HCT116 (cell line): ENCODE measurements at regions not wholly inside any gene's neighbourhood (a gene's known extent, or its start where the extent isn't known, plus 50 kb on each side); places are given as distances from the start of the nearest gene placed in this dataset.
"Not testable (repeated sequence)": the region's sequence is repeated elsewhere in the genome, so short reads cannot be mapped to it uniquely, and the experiment has no call there.

Experiments
- ATAC-seq: fragments of 200-7000 bp; cut with Tn5 transposase; 2 replicates; pipeline ENCODE4 v1.9.1; 2020; ENCODE audit warnings: mild to moderate bottlenecking, moderate library complexity
- BruUV-seq: library from RNA; stranded (reverse); fragments of 400-500 nt; replicated peaks from 2 replicates; lab custom pipeline; 2021; lab: Mats Ljungman, UMichigan
- CTCF ChIA-PET: fragments of 300-600 bp; sonication (Branson Sonifier 250); formaldehyde crosslinking; loops from one replicate; lab custom pipeline; 2021; ENCODE audit warnings: antibody characterized with exemption; lab: Charles Lee
- POLR2A ChIA-PET: fragments of 300-600, 350-600 bp; sonication (Branson Sonifier 250); formaldehyde crosslinking; loops from one replicate; lab custom pipeline; 2021; ENCODE audit warnings: antibody characterized with exemption; lab: Charles Lee
- RAD21 ChIA-PET, 2 experiments: fragments of 300-600 bp; sonication (Branson Sonifier 250); formaldehyde crosslinking; loops; one replicate each; lab custom pipeline; 2023; ENCODE audit warnings: low total read pairs in 2 of 2; ENCODE audit not compliant: uncharacterized antibody in 2 of 2, unreplicated experiment in 2 of 2, low non-redundant PET in 1 of 2; lab: Charles Lee
- DNase-seq: peaks from one replicate; pipeline ENCODE4 v3.0.0-alpha.2; 2010; ENCODE audit warnings: low read depth, low spot score
- H2AFZ ChIP-seq: fragments of 200-600 bp; shearing (Covaris generic), sonication (generic); 2 replicates; pipeline ENCODE4 v1.6.1; 2017; ENCODE audit warnings: low read depth, mixed run types, mixed read lengths, antibody characterized with exemption, low read length; ENCODE audit not compliant: poor library complexity, severe bottlenecking
- H3K27ac ChIP-seq: 2 replicates; pipeline ENCODE4 v1.5.1; 2012; ENCODE audit warnings: low read depth, low read length
- H3K27me3 ChIP-seq: fragments of 200-600 bp; sonication (generic); 2 replicates; pipeline ENCODE4 v1.6.1; 2016; ENCODE audit warnings: mixed run types, low read length, mixed read lengths; ENCODE audit not compliant: insufficient read depth
- H3K36me3 ChIP-seq, 2 experiments: fragments of 200-500 bp in 1 of 2; fragments of 200-600 bp in 1 of 2; sonication (Bioruptor generic) in 1 of 2; sonication (generic) in 1 of 2; 2 replicates each; pipeline versions ENCODE4 v1.5.1 to v1.6.1; 2014 to 2016; ENCODE audit warnings: low read length in 2 of 2, inconsistent platforms in 1 of 2, mixed read lengths in 1 of 2, mixed run types in 1 of 2; ENCODE audit not compliant: insufficient read depth in 2 of 2, control insufficient read depth in 1 of 2
- H3K4me1 ChIP-seq, 2 experiments: fragments of 200-600 bp in 1 of 2; sonication (generic) in 1 of 2; 2 replicates each; pipeline versions ENCODE4 v1.5.1 to v1.6.1; 2012 to 2017; ENCODE audit warnings: low read length in 2 of 2, inconsistent platforms in 1 of 2, mild to moderate bottlenecking in 1 of 2, mixed read lengths in 1 of 2, mixed run types in 1 of 2, moderate library complexity in 1 of 2; ENCODE audit not compliant: insufficient read depth in 2 of 2, control insufficient read depth in 1 of 2
- H3K4me2 ChIP-seq: fragments of 200-600 bp; sonication (generic); 2 replicates; pipeline ENCODE4 v1.6.1; 2017; ENCODE audit warnings: mixed run types, low read length, mixed read lengths
- H3K4me3 ChIP-seq, 2 experiments: fragments of 200-600 bp in 1 of 2; sonication (generic) in 1 of 2; replicated peaks in 1 of 2; 2 replicates each; pipeline ENCODE4 v1.5.1; 2011 to 2016; ENCODE audit warnings: low read length in 2 of 2, control low read depth in 1 of 2, low read depth in 1 of 2, mild to moderate bottlenecking in 1 of 2, mixed read lengths in 1 of 2, mixed run types in 1 of 2
- H3K79me2 ChIP-seq: fragments of 200-600 bp; sonication (generic); 2 replicates; pipeline ENCODE4 v1.6.1; 2017; ENCODE audit warnings: mild to moderate bottlenecking, mixed run types, low read length, moderate library complexity, mixed read lengths; ENCODE audit not compliant: insufficient read depth
- H3K9ac ChIP-seq: fragments of 200-600 bp; sonication (generic); 2 replicates; pipeline ENCODE4 v1.6.1; 2016; ENCODE audit warnings: low read length, mixed read lengths
- H3K9me2 ChIP-seq: fragments of 200-600 bp; sonication (generic), shearing (Covaris generic); 2 replicates; pipeline ENCODE4 v1.6.1; 2017; ENCODE audit warnings: mixed run types, mild to moderate bottlenecking, moderate library complexity; ENCODE audit not compliant: insufficient read depth
- H3K9me3 ChIP-seq, 2 experiments: fragments of 200-500 bp in 1 of 2; fragments of 200-600 bp in 1 of 2; sonication (Bioruptor generic) in 1 of 2; sonication (generic) in 1 of 2; 2 replicates each; pipeline ENCODE4 v1.6.1; 2014 to 2017; ENCODE audit warnings: low read length in 2 of 2, mixed read lengths in 2 of 2, inconsistent platforms in 1 of 2, low read depth in 1 of 2, mild to moderate bottlenecking in 1 of 2, mixed run types in 1 of 2, moderate library complexity in 1 of 2; ENCODE audit not compliant: control insufficient read depth in 1 of 2, insufficient read depth in 1 of 2
- H4K20me1 ChIP-seq: fragments of 200-600 bp; sonication (generic), shearing (Covaris generic); 2 replicates; pipeline ENCODE4 v1.6.1; 2017; ENCODE audit warnings: mixed run types, mild to moderate bottlenecking, moderate library complexity; ENCODE audit not compliant: insufficient read depth
- CBX3 ChIP-seq: IDR thresholded peaks from 2 replicates; pipeline ENCODE4 v1.6.1; 2012; ENCODE audit warnings: low read depth
- EGR1 ChIP-seq: IDR thresholded peaks from 2 replicates; pipeline ENCODE4 v1.6.1; 2012; ENCODE audit warnings: low read depth
- EZH2 ChIP-seq: fragments of 200-600 bp; sonication (generic); IDR thresholded peaks from 2 replicates; pipeline ENCODE4 v1.6.1; 2017; ENCODE audit warnings: antibody characterized with exemption, mixed run types
- EZH2phosphoT487 ChIP-seq: fragments of 200-600 bp; IDR thresholded peaks from 2 replicates; pipeline ENCODE4 v1.6.1; 2018; ENCODE audit warnings: antibody characterized with exemption, borderline replicate concordance
- POLR2A ChIP-seq: IDR thresholded peaks from 2 replicates; pipeline ENCODE4 v1.7.0; 2011; ENCODE audit warnings: borderline replicate concordance; ENCODE audit not compliant: insufficient read depth, insufficient read length; ENCODE audit errors: extremely low read depth
- POLR2AphosphoS5 ChIP-seq: IDR thresholded peaks from 2 replicates; pipeline ENCODE4 v1.6.1; 2011; ENCODE audit warnings: mild to moderate bottlenecking, low read depth, low read length, moderate library complexity
- RAD21 ChIP-seq: IDR thresholded peaks from 2 replicates; pipeline ENCODE4 v1.6.1; 2012; ENCODE audit warnings: low read depth, mild to moderate bottlenecking
- SP1 ChIP-seq: IDR thresholded peaks from 2 replicates; pipeline ENCODE4 v1.6.1; 2012; ENCODE audit warnings: low read depth
- SRF ChIP-seq: IDR thresholded peaks from 2 replicates; pipeline ENCODE4 v1.6.1; 2012; ENCODE audit warnings: low read depth
- YY1 ChIP-seq: IDR thresholded peaks from 2 replicates; pipeline ENCODE4 v1.6.1; 2011; ENCODE audit warnings: low read length, low read depth, moderate library complexity, mild to moderate bottlenecking; ENCODE audit not compliant: insufficient replicate concordance; ENCODE audit errors: extremely low read depth
- ZFX ChIP-seq: fragments of 450-650 bp; IDR thresholded peaks from 2 replicates; pipeline ENCODE4 v1.6.1; 2017
- ZNF274 ChIP-seq: fragments of 200-500 bp; sonication (Bioruptor generic); IDR thresholded peaks from 2 replicates; pipeline ENCODE4 v1.6.1; 2014; ENCODE audit warnings: mild to moderate bottlenecking, low read depth, low read length, inconsistent platforms
- intact Hi-C: fragments of 100-400 bp; cut with micrococcal nuclease; formaldehyde crosslinking; loops from 2 replicates; pipeline ENCODE4 v1.10.0; 2022
- TF ChIP-seq, protein P1 (sequence below), 3 experiments: fragments of 200-600 bp in 1 of 3; sonication (generic) in 1 of 3; IDR thresholded peaks in 2 of 3; conservative IDR thresholded peaks in 1 of 3; 2 replicates each; pipeline ENCODE4 v1.5.1; 2012 to 2017; ENCODE audit warnings: low read depth in 2 of 3, low read length in 2 of 3, antibody characterized with exemption in 1 of 3, borderline replicate concordance in 1 of 3, control low read depth in 1 of 3, mild to moderate bottlenecking in 1 of 3, mixed read lengths in 1 of 3, mixed run types in 1 of 3, moderate library complexity in 1 of 3; ENCODE audit not compliant: insufficient read depth in 1 of 3
- TF ChIP-seq, protein P2 (sequence below): IDR thresholded peaks from 2 replicates; pipeline ENCODE4 v1.6.1; 2012; ENCODE audit warnings: low read depth
- TF ChIP-seq, protein P3 (sequence below): IDR thresholded peaks from 2 replicates; pipeline ENCODE4 v1.6.1; 2012
- TF ChIP-seq, protein P4 (sequence below): IDR thresholded peaks from 2 replicates; pipeline ENCODE4 v1.6.1; 2012

DNA sequence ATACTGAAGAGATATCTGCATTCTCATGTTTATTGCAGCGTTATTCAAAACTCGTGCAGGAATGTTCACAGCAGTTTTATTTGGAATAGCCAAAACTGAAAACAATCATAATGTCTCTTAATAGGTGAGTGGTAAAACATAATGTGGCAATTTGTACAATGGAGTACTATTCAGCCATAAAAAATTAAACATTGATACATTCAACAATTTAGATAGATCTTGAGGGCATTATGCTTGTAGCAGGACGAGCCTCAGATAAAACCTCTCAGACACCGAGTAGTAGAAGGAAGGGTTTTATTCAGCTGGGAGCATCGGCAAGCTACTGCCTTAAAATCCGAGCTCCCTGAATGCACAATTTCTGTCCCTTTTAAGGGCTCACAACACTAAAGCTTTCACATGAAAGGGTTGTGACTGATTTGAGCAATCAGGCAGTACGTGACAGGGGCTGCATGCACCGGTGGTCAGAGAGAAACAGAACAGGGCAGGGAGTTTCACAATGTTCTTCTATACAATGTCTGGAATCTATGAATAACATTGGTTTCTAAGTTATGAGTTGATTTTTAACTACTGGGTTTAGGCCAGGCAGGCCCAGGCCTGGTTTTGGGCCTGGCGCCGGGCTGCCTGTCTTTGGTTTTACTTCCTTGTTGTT is 195.3 kb upstream of the PRSS16 start:
- H3K9me2 ChIP-seq, H3K4me2 ChIP-seq, DNase-seq, H3K27me3 ChIP-seq, H2AFZ ChIP-seq, BruUV-seq, RAD21 ChIA-PET, ATAC-seq, H3K27ac ChIP-seq, CTCF ChIA-PET, H3K9ac ChIP-seq, POLR2A ChIA-PET, H3K36me3 ChIP-seq, H3K9me3 ChIP-seq, H3K4me3 ChIP-seq, intact Hi-C loops, H3K79me2 ChIP-seq, H3K4me1 ChIP-seq, H4K20me1 ChIP-seq: not testable (repeated sequence)

DNA sequence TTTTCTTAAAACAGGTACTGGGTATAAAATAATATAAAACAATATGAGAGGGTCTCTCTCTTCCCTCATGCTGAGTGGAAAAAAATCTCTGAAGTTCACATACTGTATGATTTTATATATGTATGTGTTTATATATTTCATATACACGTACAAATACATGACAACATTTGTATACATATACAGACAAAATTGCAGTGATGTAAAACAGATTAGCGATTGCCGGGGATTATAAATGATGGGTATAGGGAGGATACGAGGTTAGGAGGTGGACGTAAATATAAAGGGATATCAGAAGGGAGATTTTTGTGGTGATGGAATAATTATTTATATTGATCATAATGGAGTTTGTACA is 194.8 kb upstream of the PRSS16 start:
- H3K9me3 ChIP-seq = no peaks in the 10 kb centered on the region
- no peak overlapping the region for H3K27ac ChIP-seq
- H3K4me3 ChIP-seq = no peak overlapping the region
- no peak overlapping the region for H3K4me2 ChIP-seq
- TF ChIP-seq, protein P1, sequence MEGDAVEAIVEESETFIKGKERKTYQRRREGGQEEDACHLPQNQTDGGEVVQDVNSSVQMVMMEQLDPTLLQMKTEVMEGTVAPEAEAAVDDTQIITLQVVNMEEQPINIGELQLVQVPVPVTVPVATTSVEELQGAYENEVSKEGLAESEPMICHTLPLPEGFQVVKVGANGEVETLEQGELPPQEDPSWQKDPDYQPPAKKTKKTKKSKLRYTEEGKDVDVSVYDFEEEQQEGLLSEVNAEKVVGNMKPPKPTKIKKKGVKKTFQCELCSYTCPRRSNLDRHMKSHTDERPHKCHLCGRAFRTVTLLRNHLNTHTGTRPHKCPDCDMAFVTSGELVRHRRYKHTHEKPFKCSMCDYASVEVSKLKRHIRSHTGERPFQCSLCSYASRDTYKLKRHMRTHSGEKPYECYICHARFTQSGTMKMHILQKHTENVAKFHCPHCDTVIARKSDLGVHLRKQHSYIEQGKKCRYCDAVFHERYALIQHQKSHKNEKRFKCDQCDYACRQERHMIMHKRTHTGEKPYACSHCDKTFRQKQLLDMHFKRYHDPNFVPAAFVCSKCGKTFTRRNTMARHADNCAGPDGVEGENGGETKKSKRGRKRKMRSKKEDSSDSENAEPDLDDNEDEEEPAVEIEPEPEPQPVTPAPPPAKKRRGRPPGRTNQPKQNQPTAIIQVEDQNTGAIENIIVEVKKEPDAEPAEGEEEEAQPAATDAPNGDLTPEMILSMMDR (IDR thresholded peaks at IDR 0.05 in 2 of 3, conservative IDR thresholded peaks at IDR 0.05 in 1 of 3; ENCODE audit: borderline replicate concordance in 1 of 3, insufficient read depth in 1 of 3, low read depth in 2 of 3, low read length in 2 of 3) = no peak
- TF ChIP-seq ZFX = no peak
- no peak for TF ChIP-seq RAD21
- no peak for TF ChIP-seq SRF
- TF ChIP-seq, protein P2, sequence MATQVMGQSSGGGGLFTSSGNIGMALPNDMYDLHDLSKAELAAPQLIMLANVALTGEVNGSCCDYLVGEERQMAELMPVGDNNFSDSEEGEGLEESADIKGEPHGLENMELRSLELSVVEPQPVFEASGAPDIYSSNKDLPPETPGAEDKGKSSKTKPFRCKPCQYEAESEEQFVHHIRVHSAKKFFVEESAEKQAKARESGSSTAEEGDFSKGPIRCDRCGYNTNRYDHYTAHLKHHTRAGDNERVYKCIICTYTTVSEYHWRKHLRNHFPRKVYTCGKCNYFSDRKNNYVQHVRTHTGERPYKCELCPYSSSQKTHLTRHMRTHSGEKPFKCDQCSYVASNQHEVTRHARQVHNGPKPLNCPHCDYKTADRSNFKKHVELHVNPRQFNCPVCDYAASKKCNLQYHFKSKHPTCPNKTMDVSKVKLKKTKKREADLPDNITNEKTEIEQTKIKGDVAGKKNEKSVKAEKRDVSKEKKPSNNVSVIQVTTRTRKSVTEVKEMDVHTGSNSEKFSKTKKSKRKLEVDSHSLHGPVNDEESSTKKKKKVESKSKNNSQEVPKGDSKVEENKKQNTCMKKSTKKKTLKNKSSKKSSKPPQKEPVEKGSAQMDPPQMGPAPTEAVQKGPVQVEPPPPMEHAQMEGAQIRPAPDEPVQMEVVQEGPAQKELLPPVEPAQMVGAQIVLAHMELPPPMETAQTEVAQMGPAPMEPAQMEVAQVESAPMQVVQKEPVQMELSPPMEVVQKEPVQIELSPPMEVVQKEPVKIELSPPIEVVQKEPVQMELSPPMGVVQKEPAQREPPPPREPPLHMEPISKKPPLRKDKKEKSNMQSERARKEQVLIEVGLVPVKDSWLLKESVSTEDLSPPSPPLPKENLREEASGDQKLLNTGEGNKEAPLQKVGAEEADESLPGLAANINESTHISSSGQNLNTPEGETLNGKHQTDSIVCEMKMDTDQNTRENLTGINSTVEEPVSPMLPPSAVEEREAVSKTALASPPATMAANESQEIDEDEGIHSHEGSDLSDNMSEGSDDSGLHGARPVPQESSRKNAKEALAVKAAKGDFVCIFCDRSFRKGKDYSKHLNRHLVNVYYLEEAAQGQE = no peak
- no peak for TF ChIP-seq YY1
- no peak for TF ChIP-seq ZNF274
- TF ChIP-seq, protein P3, sequence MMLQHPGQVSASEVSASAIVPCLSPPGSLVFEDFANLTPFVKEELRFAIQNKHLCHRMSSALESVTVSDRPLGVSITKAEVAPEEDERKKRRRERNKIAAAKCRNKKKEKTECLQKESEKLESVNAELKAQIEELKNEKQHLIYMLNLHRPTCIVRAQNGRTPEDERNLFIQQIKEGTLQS = no peak
- TF ChIP-seq, protein P4, sequence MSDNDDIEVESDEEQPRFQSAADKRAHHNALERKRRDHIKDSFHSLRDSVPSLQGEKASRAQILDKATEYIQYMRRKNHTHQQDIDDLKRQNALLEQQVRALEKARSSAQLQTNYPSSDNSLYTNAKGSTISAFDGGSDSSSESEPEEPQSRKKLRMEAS = no peak
- TF ChIP-seq EGR1 = no peak
- no peak for TF ChIP-seq POLR2A
- TF ChIP-seq EZH2phosphoT487 = no peak
- no peak for TF ChIP-seq SP1
- TF ChIP-seq EZH2 = no peak
- TF ChIP-seq CBX3 = no peak
- TF ChIP-seq POLR2AphosphoS5 = no peak
- intact Hi-C loops = no loop called here
- no peaks in the 10 kb centered on the region for H3K79me2 ChIP-seq
- H3K9ac ChIP-seq = no peak overlapping the region
- no peaks in the 10 kb centered on the region for H3K9me2 ChIP-seq
- H4K20me1 ChIP-seq = no peaks in the 10 kb centered on the region
- no peak overlapping the region for H2AFZ ChIP-seq
- POLR2A ChIA-PET = no interaction called here
- H3K36me3 ChIP-seq = no peaks in the 10 kb centered on the region
- RAD21 ChIA-PET = no interaction called here
- no peaks in the 10 kb centered on the region for H3K27me3 ChIP-seq
- CTCF ChIA-PET = no interaction called here
- DNase-seq = no peak
- no peak for ATAC-seq
- BruUV-seq = no TSS peak
- no peaks in the 10 kb centered on the region for H3K4me1 ChIP-seq
